ENCODE measurements at regions not wholly inside any gene's neighbourhood (a gene's known extent, or its start where the extent isn't known, plus 50 kb on each side); places are given as distances from the start of the nearest gene placed in this dataset.
"Not testable (repeated sequence)": the region's sequence is repeated elsewhere in the genome, so short reads cannot be mapped to it uniquely, and the experiment has no call there.

DNA sequence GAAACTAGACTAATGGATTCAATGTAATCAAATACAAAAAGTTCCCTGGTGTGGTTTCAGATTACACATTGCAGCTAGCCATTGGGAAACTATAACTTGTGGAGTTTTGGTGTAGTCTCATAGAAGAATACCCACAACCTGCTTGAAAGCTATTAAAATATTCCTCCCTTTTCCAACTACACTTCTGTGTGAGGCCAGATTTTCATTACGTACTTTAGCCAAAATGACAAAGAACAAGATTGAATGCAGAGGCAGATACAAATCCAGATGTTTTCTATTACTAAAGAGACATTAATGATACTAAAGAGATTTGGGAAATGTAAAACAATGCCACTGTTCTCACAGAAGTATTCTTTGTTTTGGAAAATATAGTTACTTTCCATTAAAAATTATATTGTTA is 128.7 kb upstream of the SLC35G4 start:
- H3K36me3 ChIP-seq = no peaks in the 10 kb centered on the region
- 69 to 86% (median 77%) methylated on average over 1 of the region's 1 CpG for WGBS, 5 donors
- H3K27ac ChIP-seq = no peak overlapping the region
- H3K9me3 ChIP-seq = no peaks in the 10 kb centered on the region
- no peak overlapping the region for H3K4me3 ChIP-seq
- peaks cover 0 to 12% (median 0%) of the 10 kb centered on the region in 3 donors for H3K27me3 ChIP-seq
- DNase-seq = no peak
- TF ChIP-seq POLR2AphosphoS5 (IDR thresholded peaks at IDR 0.05) (no peak), POLR2A (IDR thresholded peaks at IDR 0.05) (no peak), EP300 (IDR thresholded peaks at IDR 0.05) (no peak)
- TF ChIP-seq, protein P1, sequence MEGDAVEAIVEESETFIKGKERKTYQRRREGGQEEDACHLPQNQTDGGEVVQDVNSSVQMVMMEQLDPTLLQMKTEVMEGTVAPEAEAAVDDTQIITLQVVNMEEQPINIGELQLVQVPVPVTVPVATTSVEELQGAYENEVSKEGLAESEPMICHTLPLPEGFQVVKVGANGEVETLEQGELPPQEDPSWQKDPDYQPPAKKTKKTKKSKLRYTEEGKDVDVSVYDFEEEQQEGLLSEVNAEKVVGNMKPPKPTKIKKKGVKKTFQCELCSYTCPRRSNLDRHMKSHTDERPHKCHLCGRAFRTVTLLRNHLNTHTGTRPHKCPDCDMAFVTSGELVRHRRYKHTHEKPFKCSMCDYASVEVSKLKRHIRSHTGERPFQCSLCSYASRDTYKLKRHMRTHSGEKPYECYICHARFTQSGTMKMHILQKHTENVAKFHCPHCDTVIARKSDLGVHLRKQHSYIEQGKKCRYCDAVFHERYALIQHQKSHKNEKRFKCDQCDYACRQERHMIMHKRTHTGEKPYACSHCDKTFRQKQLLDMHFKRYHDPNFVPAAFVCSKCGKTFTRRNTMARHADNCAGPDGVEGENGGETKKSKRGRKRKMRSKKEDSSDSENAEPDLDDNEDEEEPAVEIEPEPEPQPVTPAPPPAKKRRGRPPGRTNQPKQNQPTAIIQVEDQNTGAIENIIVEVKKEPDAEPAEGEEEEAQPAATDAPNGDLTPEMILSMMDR (IDR thresholded peaks at IDR 0.05) = no peak
- intact Hi-C loops (cut with DNase I; ENCODE audit: low total_unique reads) = no loop called here
- no peaks in the 10 kb centered on the region for H3K4me1 ChIP-seq

DNA sequence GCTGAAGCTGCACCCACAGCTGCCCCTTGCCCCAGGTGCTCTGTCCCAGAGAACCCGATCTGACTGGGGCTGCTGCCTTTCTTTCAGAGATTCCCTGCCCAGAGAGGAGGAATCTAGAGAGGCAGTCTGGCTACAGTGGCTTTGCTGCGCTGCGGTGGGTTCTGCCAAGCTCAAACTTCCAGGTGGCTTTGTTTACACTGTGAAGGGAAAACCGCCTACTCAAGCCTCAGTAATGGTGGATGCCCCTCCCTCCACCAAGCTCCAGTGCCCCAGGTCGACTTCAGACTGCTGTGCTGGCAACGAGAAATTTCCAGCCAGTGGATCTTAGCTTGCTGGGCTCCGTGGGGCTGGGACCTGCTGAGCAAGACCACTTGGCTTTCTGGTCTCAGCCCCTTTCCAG is 130.4 kb upstream of the SLC35G4 start:
- H3K27me3 ChIP-seq = peaks cover 0 to 12% (median 0%) of the 10 kb centered on the region in 3 donors
- H3K9me3 ChIP-seq; H3K4me3 ChIP-seq; H3K36me3 ChIP-seq; intact Hi-C loops (cut with DNase I; ENCODE audit: low total_unique reads); H3K27ac ChIP-seq; DNase-seq; H3K4me1 ChIP-seq: not testable (repeated sequence)
- 36 to 66% (median 40%) methylated on average over 5 to 7 of the region's 7 CpGs for WGBS, 5 donors

DNA sequence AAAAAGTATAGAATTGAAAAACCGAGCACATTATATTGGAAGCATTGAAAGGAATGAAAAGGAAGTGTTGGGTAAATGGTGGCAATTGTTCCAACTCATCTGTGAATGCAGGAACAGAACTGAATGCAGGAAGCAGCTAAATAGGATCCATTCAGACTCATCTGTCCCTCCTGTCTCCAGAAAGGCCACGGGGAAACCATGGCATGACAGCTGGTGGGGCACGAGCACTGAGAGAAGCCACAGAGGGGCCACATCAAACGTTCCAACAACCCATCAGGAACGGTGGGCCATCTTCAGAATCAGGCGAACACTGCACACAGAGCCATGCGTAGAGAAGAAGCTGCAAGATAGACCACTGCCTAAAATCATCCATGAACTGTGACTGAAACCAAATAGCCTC is 138.5 kb upstream of the SLC35G4 start:
- no peak for DNase-seq
- H3K27me3 ChIP-seq = no peaks in the 10 kb centered on the region
- H3K27ac ChIP-seq = no peak overlapping the region
- peaks cover 0 to 9% (median 0%) of the 10 kb centered on the region in 4 donors for H3K9me3 ChIP-seq
- WGBS, 5 donors = 72 to 77% (median 75%) methylated on average over 7 of the region's 7 CpGs
- intact Hi-C loops (cut with DNase I; ENCODE audit: low total_unique reads) = no loop called here
- no peaks in the 10 kb centered on the region for H3K4me1 ChIP-seq
- no peak overlapping the region for H3K4me3 ChIP-seq
- no peaks in the 10 kb centered on the region for H3K36me3 ChIP-seq
- TF ChIP-seq POLR2A (IDR thresholded peaks at IDR 0.05) = no peak
- TF ChIP-seq, protein P1 (IDR thresholded peaks at IDR 0.05) = no peak
- TF ChIP-seq POLR2AphosphoS5 (IDR thresholded peaks at IDR 0.05) = no peak
- TF ChIP-seq EP300 (IDR thresholded peaks at IDR 0.05) = no peak

DNA sequence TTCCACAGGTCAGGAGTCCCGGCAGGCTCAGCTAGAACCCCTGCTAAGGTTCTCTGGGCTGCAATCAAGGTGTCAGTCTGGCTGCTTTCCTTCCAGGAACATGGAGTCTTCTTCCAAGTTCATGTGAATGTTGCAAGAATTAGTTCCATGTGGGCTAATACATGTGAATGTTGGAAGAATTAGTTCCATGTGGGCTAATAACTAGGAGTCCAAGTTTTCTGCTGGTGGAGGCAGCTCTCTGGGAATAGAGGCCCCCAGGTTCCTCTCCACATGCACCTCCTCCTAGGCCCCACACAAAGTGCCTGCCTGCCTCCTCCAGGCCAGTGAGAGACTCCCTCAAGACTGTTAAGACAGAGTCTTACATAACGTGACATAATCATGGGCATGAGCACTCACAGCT is 140.8 kb upstream of the SLC35G4 start:
- no peak overlapping the region for H3K27ac ChIP-seq
- no peak for DNase-seq
- no peaks in the 10 kb centered on the region for H3K27me3 ChIP-seq
- peaks cover 0 to under 1% (median 0%) of the 10 kb centered on the region in 4 donors for H3K9me3 ChIP-seq
- TF ChIP-seq POLR2A (IDR thresholded peaks at IDR 0.05) (no peak), POLR2AphosphoS5 (IDR thresholded peaks at IDR 0.05) (no peak), EP300 (IDR thresholded peaks at IDR 0.05) (no peak)
- TF ChIP-seq, protein P1 (IDR thresholded peaks at IDR 0.05) = no peak
- H3K36me3 ChIP-seq = no peaks in the 10 kb centered on the region
- H3K4me3 ChIP-seq = no peak overlapping the region
- intact Hi-C loops (cut with DNase I; ENCODE audit: low total_unique reads) = no loop called here
- 38 to 66% (median 59%) methylated on average over 2 of the region's 2 CpGs for WGBS, 5 donors
- H3K4me1 ChIP-seq = no peaks in the 10 kb centered on the region

DNA sequence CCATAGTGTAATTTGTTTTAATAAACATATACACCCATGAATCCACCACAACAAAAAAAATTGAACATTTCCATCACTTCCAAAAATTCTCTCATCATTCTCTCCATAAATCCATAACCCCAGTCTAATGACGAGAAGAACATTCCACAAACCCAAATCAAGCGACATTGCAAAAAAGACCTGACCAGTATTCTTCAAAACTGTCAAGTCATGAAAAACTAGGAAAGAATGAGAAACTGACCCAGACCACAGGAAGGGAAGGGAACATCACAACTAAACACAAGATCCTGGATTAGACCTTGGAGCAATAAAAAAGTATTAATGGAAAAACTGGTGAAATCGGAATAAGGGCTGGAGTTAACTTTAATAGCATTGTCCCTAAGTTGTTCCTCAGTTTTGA is 141.3 kb upstream of the SLC35G4 start:
- intact Hi-C loops (cut with DNase I; ENCODE audit: low total_unique reads) = no loop called here
- DNase-seq = no peak
- Histone ChIP-seq H3K4me1 (no peaks in the 10 kb centered on the region), H3K27me3 (no peaks in the 10 kb centered on the region), H3K9me3 (no peaks in the 10 kb centered on the region), H3K4me3 (no peak overlapping the region), H3K36me3 (no peaks in the 10 kb centered on the region), H3K27ac (no peak overlapping the region)
- TF ChIP-seq EP300 (IDR thresholded peaks at IDR 0.05) = no peak
- TF ChIP-seq, protein P1 (IDR thresholded peaks at IDR 0.05) = no peak
- TF ChIP-seq POLR2AphosphoS5 (IDR thresholded peaks at IDR 0.05) = no peak
- no peak for TF ChIP-seq POLR2A (IDR thresholded peaks at IDR 0.05)
- 83 to 93% (median 89%) methylated on average over 3 of the region's 3 CpGs for WGBS, 5 donors
